ENCODE measurements at regions not wholly inside any gene's neighbourhood (a gene's known extent, or its start where the extent isn't known, plus 50 kb on each side); places are given as distances from the start of the nearest gene placed in this dataset.

DNA sequence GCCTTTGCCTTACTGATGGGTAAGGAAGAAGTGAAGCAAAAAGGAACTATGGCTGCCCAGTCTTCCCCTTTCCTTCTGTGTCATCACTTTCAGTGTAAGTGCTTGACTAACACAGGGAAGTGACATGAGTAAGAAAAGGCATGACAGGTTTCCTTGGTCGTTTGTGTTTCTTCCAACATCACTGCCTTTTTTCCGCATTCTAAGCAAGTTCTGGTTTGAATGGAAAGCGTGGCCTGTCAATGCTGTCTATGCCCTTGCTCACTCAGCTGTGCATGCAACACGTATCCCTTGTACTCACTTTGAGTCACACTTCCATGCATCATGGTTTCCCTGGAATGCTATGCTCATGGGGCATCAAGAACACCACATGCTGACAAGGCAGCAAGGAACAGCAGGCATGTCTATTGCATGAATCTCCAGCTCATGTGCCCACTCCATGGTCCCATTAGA, 111.8 kb downstream of the OAT start:
- no peak for DNase-seq
- no peaks in the 10 kb centered on the region for H3K9me3 ChIP-seq
- no peaks in the 10 kb centered on the region for H3K27me3 ChIP-seq
- no peaks in the 10 kb centered on the region for H3K36me3 ChIP-seq
- intact Hi-C loops (cut with DNase I): no loop called here
- no peaks in the 10 kb centered on the region for H3K4me1 ChIP-seq
- TF ChIP-seq, protein P1, sequence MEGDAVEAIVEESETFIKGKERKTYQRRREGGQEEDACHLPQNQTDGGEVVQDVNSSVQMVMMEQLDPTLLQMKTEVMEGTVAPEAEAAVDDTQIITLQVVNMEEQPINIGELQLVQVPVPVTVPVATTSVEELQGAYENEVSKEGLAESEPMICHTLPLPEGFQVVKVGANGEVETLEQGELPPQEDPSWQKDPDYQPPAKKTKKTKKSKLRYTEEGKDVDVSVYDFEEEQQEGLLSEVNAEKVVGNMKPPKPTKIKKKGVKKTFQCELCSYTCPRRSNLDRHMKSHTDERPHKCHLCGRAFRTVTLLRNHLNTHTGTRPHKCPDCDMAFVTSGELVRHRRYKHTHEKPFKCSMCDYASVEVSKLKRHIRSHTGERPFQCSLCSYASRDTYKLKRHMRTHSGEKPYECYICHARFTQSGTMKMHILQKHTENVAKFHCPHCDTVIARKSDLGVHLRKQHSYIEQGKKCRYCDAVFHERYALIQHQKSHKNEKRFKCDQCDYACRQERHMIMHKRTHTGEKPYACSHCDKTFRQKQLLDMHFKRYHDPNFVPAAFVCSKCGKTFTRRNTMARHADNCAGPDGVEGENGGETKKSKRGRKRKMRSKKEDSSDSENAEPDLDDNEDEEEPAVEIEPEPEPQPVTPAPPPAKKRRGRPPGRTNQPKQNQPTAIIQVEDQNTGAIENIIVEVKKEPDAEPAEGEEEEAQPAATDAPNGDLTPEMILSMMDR (IDR thresholded peaks at IDR 0.05): no peak
- H3K4me3 ChIP-seq: no peak overlapping the region
- H3K9ac ChIP-seq (ENCODE audit: low read depth in 2 of 2, low read length in 2 of 2): no peak overlapping the region
- peak overlapping the region; percentile 13 for H3K27ac ChIP-seq

DNA sequence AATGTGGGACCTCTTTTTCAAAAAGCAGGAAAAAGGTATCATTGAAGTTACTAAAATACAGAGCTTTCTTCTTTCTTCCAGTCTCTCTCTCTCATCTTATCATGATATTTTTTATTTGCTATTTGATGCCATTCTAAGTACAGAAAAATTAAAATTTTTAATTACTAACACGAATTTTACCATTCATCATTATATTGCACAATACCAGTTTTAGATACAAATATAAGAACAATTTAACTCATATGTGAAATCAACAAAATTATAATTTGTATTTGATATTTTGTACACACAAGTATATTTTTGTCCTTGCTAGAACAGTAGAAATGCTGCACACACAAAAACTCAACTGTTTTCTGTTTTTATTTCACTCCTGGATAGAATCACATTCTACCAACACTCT, 112.2 kb downstream of the OAT start:
- Histone ChIP-seq H3K4me1 (no peaks in the 10 kb centered on the region), H3K27ac (no peak overlapping the region), H3K9me3 (no peaks in the 10 kb centered on the region), H3K9ac (ENCODE audit: low read depth in 2 of 2, low read length in 2 of 2) (no peak overlapping the region), H3K36me3 (no peaks in the 10 kb centered on the region), H3K27me3 (no peaks in the 10 kb centered on the region), H3K4me3 (no peak overlapping the region)
- DNase-seq: no peak
- intact Hi-C loops (cut with DNase I): no loop called here
- TF ChIP-seq, protein P1 (IDR thresholded peaks at IDR 0.05): no peak

DNA sequence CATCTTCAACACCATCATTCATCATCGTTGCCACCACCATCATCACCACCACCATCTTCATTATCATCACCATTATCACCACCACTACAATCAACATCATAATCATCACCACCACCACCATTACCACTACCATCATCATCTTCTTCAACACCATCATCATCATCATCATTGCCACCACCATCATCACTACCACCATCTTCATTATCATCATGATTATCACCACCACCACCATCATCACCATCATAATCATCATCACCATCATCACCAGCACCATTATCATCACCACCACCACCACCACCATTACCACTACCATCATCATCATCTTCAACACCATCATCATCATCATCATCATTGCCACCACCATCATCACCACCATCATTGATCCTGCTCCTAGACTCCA, 112.7 kb downstream of the OAT start:
- no peak for DNase-seq
- no peaks in the 10 kb centered on the region for H3K27me3 ChIP-seq

DNA sequence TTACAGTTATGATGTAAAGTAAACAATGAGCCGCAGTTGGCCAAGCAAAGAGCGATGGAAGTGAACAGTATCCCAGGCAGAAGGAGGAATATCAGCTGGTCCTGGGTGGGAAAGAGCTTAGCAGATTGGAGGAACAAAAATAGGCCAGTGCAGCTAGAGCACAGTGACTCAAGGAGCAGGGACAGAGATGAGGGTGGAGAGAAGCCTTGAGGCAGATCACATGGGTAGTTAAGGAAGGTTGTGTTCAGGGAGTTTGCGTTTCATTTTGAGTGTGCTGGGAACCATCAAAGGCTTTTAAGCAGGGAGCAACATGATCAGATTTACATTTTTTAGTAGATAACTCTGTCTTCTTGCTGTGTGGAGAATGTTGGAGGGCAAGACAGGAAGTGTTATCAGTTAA, 113.6 kb downstream of the OAT start:
- TF ChIP-seq, protein P1 (IDR thresholded peaks at IDR 0.05): no peak

More for the DNA sequence above, 112.7 kb downstream of the OAT start:
- H3K4me1 ChIP-seq: no peaks in the 10 kb centered on the region
- no peak overlapping the region for H3K27ac ChIP-seq
- no peak overlapping the region for H3K9ac ChIP-seq (ENCODE audit: low read depth in 2 of 2, low read length in 2 of 2)
- intact Hi-C loops (cut with DNase I): no loop called here
- TF ChIP-seq, protein P1 (IDR thresholded peaks at IDR 0.05): no peak
- no peak overlapping the region for H3K4me3 ChIP-seq
- no peaks in the 10 kb centered on the region for H3K9me3 ChIP-seq
- no peaks in the 10 kb centered on the region for H3K36me3 ChIP-seq

DNA sequence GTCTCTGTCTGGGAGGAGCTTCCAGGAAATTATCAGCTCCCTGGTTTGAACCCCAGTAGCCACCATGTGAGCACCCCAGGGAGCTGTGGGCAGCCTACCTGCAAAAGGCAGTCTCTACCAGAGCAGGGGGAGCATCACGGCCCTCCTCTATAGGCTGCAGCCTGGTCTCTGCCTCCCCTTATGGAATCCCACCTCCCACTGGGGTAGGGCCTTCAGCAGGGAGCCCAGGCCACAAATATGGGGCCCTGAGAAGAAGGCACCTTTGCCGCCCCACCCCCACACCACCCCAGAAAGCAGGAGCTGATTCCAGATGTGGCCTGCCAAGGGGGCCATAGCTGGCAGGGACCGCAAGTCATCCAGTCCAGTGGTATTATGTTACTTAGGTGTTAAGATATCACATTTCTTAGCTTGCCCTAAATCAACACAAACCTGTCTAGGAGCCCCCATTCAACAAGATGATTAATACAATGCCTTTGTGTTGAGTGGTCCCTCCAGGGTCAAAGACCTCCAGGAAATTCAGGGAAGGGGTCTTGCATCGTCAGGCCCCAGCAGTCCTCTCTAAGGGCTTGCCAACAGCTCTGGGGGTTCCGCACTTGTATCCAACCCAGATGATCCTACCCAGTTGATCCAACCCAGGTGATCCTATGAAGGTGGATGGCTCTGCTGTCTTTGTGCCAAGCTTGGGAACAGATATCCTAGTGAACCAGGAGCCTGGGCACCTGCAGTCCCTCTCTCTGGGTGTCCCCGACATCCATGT, 114.9 kb downstream of the OAT start:
- no peak overlapping the region for H3K4me3 ChIP-seq
- H3K36me3 ChIP-seq: no peaks in the 10 kb centered on the region
- intact Hi-C loops (cut with DNase I): no loop called here
- no peak for DNase-seq
- no peaks in the 10 kb centered on the region for H3K4me1 ChIP-seq
- TF ChIP-seq, protein P1 (IDR thresholded peaks at IDR 0.05): no peak
- no peak overlapping the region for H3K9ac ChIP-seq (ENCODE audit: low read depth in 2 of 2, low read length in 2 of 2)
- no peak overlapping the region for H3K27ac ChIP-seq
- no peaks in the 10 kb centered on the region for H3K27me3 ChIP-seq
- no peaks in the 10 kb centered on the region for H3K9me3 ChIP-seq

More for the DNA sequence above, 113.6 kb downstream of the OAT start:
- Histone ChIP-seq H3K9ac (ENCODE audit: low read depth in 2 of 2, low read length in 2 of 2) (no peak overlapping the region), H3K36me3 (no peaks in the 10 kb centered on the region), H3K9me3 (no peaks in the 10 kb centered on the region), H3K4me3 (no peak overlapping the region), H3K4me1 (no peaks in the 10 kb centered on the region), H3K27me3 (no peaks in the 10 kb centered on the region), H3K27ac (no peak overlapping the region)
- intact Hi-C loops (cut with DNase I): no loop called here
- DNase-seq: no peak

Measured in colonic mucosa (tissue), 4 donors.